ENCODE measurements at regions not wholly inside any gene's neighbourhood (a gene's known extent, or its start where the extent isn't known, plus 50 kb on each side); places are given as distances from the start of the nearest gene placed in this dataset.

DNA sequence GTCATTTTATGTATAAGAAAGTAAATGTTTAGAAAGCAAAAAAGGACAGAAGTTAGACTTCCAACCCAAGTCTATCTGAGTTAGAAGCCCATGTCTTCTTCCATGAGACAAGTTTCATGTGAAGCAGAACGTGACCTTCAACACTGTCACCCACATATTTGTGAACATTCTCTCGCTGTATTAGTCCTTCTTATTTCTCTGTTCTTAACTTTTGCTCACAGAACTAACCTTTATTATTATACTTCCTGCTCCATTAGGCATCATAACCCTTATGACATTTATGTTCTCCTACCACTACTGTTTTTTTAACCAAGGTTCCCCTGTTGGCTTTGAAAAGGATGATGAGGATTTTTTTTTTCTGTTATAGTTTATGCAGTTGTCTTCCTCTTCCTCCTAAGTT, 238.8 kb downstream of the ZNF608 start:
- peaks cover 0 to 3% (median 0%) of the 10 kb centered on the region in 4 experiments; a peak in 1 of 7 replicates for H3K4me1 ChIP-seq (replicated peaks in 1 of 4; ENCODE audit: control insufficient read depth in 3 of 4, insufficient read depth in 4 of 4, low read length in 3 of 4)
- H3K27ac ChIP-seq (ENCODE audit: low read depth, low read length) = no peak overlapping the region
- no peak overlapping the region for H3K18ac ChIP-seq (ENCODE audit: extremely low read depth, low read length)
- no peak overlapping the region for H3K4me2 ChIP-seq (ENCODE audit: insufficient read depth in 1 of 2, low read depth in 2 of 2, low read length in 2 of 2)
- H2BK12ac ChIP-seq (ENCODE audit: low read depth, low read length) = no peak overlapping the region
- no peak overlapping the region for H3K9ac ChIP-seq (replicated peaks in 1 of 4; ENCODE audit: extremely low read depth in 1 of 4, low read depth in 3 of 4, low read length in 3 of 4)
- no peaks in the 10 kb centered on the region; a peak in 2 of 8 replicates for H3K36me3 ChIP-seq (ENCODE audit: control insufficient read depth in 2 of 4, insufficient read depth in 4 of 4, low read length in 3 of 4)
- H3K79me1 ChIP-seq (ENCODE audit: low read depth, low read length) = no peaks in the 10 kb centered on the region
- no peak overlapping the region for H2BK120ac ChIP-seq (replicated peaks; ENCODE audit: low read depth, low read length)
- H4K91ac ChIP-seq (replicated peaks; ENCODE audit: insufficient read length, low read length) = no peak overlapping the region
- no peak overlapping the region for H4K5ac ChIP-seq (ENCODE audit: insufficient read length, low read depth, low read length)
- ChIA-PET CTCF (ENCODE audit: partially characterized antibody) (interaction anchor here (0.7 kb wide), 1 partner anchor 720 kb away, joined by 3 read pairs; no protein-coding TSS in a partner anchor), POLR2A (ENCODE audit: partially characterized antibody) (no interaction called here)
- H2BK20ac ChIP-seq (ENCODE audit: low read length) = no peak overlapping the region
- no peak overlapping the region for H4K8ac ChIP-seq (ENCODE audit: extremely low read depth, insufficient read depth, low read length)
- H3K23me2 ChIP-seq (ENCODE audit: low read depth, low read length) = no peaks in the 10 kb centered on the region
- H2BK5ac ChIP-seq (ENCODE audit: low read depth, low read length) = no peak overlapping the region
- no peak for FAIRE-seq
- DNase-seq (ENCODE audit: low read depth in 1 of 2, low spot score in 2 of 2) = no peak
- no peaks in the 10 kb centered on the region; a peak in 1 of 7 replicates for H3K27me3 ChIP-seq (replicated peaks in 1 of 4; ENCODE audit: control insufficient read depth in 3 of 4, extremely low read depth in 1 of 4, insufficient read depth in 3 of 4, low read length in 3 of 4)
- H3K79me2 ChIP-seq (ENCODE audit: control insufficient read depth in 1 of 2, insufficient read depth in 2 of 2, low read length in 2 of 2) = no peaks in the 10 kb centered on the region
- H2AFZ ChIP-seq (ENCODE audit: low read length) = no peak overlapping the region
- no peak overlapping the region for H3K56ac ChIP-seq (replicated peaks; ENCODE audit: insufficient read length, low read depth, low read length)
- H2BK15ac ChIP-seq (ENCODE audit: low read length) = no peak overlapping the region
- no peak overlapping the region for H3K4me3 ChIP-seq (ENCODE audit: extremely low read depth in 1 of 4, insufficient read depth in 2 of 4, low read depth in 3 of 4, low read length in 4 of 4)
- no peak overlapping the region for H3K4ac ChIP-seq (replicated peaks; ENCODE audit: insufficient read length, low read depth, low read length)
- no peaks in the 10 kb centered on the region for H3K9me3 ChIP-seq (ENCODE audit: insufficient read depth in 2 of 2, low read depth in 1 of 2, low read length in 1 of 2)
- H3K23ac ChIP-seq (ENCODE audit: insufficient read length) = no peak overlapping the region
- H2AK5ac ChIP-seq (ENCODE audit: low read depth, low read length) = no peak overlapping the region
- no peak overlapping the region for H3K14ac ChIP-seq (ENCODE audit: insufficient read length)
- WGBS, 2 experiments (ENCODE audit: extremely low coverage in 1 of 2, insufficient coverage in 1 of 2, insufficient read length in 1 of 2, insufficient replicate concordance in 2 of 2, low coverage in 1 of 2, low lambda C conversion rate in 2 of 2, missing lambda C conversion rate in 1 of 2) = 95% methylated on average over 2 of the region's 2 CpGs; no CpG with 5 or more reads in 1 of the 2 experiments
- no peaks in the 10 kb centered on the region for H4K20me1 ChIP-seq (replicated peaks in 1 of 2; ENCODE audit: control insufficient read depth in 1 of 2, insufficient read depth in 2 of 2, low read length in 2 of 2)
- TF ChIP-seq NRF1 (IDR thresholded peaks at IDR 0.05; ENCODE audit: low read depth, low read length) (no peak), SIX5 (IDR thresholded peaks at IDR 0.05; ENCODE audit: low read depth, low read length) (no peak), POLR2AphosphoS5 (IDR thresholded peaks at IDR 0.05; ENCODE audit: low read depth, low read length) (no peak), KDM5A (IDR thresholded peaks at IDR 0.05; ENCODE audit: low read length) (no peak), TAF1 (IDR thresholded peaks at IDR 0.05; ENCODE audit: low read depth, low read length) (no peak), POU5F1 (IDR thresholded peaks at IDR 0.05; ENCODE audit: low read depth, low read length) (no peak), KDM4A (IDR thresholded peaks at IDR 0.05; ENCODE audit: low read depth, low read length, severe bottlenecking) (no peak), EP300 (IDR thresholded peaks at IDR 0.05; ENCODE audit: borderline replicate concordance in 1 of 2, low read depth in 2 of 2, low read length in 2 of 2) (no peak), MAFK (IDR thresholded peaks at IDR 0.05; ENCODE audit: low read depth, low read length) (no peak), CTBP2 (IDR thresholded peaks at IDR 0.05; ENCODE audit: borderline replicate concordance, insufficient read depth, insufficient read length, low read length) (no peak)
- TF ChIP-seq, protein P1, sequence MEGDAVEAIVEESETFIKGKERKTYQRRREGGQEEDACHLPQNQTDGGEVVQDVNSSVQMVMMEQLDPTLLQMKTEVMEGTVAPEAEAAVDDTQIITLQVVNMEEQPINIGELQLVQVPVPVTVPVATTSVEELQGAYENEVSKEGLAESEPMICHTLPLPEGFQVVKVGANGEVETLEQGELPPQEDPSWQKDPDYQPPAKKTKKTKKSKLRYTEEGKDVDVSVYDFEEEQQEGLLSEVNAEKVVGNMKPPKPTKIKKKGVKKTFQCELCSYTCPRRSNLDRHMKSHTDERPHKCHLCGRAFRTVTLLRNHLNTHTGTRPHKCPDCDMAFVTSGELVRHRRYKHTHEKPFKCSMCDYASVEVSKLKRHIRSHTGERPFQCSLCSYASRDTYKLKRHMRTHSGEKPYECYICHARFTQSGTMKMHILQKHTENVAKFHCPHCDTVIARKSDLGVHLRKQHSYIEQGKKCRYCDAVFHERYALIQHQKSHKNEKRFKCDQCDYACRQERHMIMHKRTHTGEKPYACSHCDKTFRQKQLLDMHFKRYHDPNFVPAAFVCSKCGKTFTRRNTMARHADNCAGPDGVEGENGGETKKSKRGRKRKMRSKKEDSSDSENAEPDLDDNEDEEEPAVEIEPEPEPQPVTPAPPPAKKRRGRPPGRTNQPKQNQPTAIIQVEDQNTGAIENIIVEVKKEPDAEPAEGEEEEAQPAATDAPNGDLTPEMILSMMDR (IDR thresholded peaks at IDR 0.05; ENCODE audit: control extremely low read depth in 1 of 3, insufficient read depth in 1 of 3, low read depth in 1 of 3, low read length in 3 of 3) = no peak

Data from H1 (cell line).